ENCODE measurements at regions not wholly inside any gene's neighbourhood (a gene's known extent, or its start where the extent isn't known, plus 50 kb on each side); places are given as distances from the start of the nearest gene placed in this dataset.

DNA sequence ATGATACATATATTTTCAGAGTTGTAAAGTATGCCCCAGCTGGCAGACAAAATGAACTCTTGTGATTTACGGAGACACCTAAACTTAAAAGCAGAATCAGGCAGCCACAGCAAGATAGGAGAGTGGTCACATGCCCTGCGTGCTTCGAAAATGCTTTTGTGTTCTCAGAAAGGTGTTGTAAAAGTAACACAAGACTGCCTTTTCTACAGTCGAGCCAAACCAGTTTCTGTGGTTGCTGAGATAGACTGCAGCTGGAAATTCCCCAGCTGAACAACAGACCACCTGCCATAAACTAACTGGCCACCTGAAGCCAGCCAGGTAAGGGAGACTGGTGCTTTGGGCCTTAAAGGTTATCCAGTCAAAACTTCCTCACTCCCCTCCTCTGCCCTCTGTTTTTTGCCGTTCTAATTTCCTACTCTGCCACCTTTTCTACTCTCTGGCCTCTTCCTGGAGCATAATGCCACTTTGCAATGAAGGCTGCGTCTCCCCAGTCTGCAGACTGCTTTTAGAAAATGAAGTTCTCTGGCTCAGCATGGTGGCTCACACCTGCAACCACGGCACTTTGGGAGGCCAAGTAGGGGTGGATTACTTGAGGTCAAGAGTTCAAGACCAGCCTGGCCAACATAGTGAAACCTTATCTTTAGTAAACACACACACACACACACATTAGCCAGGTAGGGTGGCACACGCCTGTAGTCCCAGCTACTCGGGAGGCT lies 381.2 kb upstream of the SLITRK1 start:
- DNase-seq: no peak

- no peak for DNase-seq
Measured at GRCh38 chr13:84255226-84255797, 373.0 kb upstream of the SLITRK1 start.

GRCh38 chr13:84249463-84249862 lies 367.2 kb upstream of the SLITRK1 start:
- DNase-seq: no peak

- DNase-seq: no peak
Measured at GRCh38 chr13:84243340-84243739, 361.1 kb upstream of the SLITRK1 start.

- no peak for DNase-seq
Measured at GRCh38 chr13:84239032-84239431, 356.8 kb upstream of the SLITRK1 start.

GRCh38 chr13:84238381-84238780 lies 356.1 kb upstream of the SLITRK1 start:
- no peak for DNase-seq

GRCh38 chr13:84237143-84237542 lies 354.9 kb upstream of the SLITRK1 start:
- no peak for DNase-seq

DNA sequence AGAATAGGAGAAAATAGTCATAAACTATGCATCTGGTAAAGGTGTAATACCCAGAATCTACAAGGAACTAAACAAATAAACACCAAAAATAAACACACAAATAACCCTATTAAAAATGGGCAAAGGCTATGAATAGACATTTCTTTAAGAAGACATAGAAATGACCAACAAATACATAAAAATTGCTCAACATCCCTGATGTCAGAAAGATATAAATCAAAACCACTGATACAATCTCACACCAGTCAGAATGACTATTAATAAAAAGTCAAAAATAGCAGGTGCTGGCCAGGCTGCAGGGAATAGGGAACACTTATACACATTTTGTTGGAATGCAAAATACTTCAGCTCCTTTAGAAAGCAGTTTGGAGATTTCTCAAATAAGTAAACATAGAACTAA lies 352.1 kb upstream of the SLITRK1 start:
- no peak for DNase-seq

DNA sequence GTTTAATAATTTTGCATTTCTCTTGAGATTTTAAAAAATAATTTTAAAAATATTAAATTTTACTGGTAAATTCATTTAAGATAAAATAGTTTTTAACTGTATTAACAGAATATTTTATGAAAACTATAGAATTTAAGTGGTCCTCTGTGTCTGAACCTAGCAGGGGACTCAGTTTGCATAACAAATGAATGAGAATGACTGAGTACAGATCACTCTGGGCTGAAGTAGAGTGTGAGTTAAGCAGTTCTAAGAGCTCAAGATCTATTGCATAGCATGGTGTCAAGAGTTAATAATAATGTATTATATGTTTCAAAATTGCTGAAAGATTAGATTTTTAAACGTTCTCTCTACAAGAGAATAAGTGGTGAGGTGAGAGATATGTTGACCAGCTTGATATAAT lies 348.3 kb upstream of the SLITRK1 start:
- DNase-seq: no peak

GRCh38 chr13:84211048-84211447 lies 328.8 kb upstream of the SLITRK1 start:
- DNase-seq: no peak

GRCh38 chr13:84208246-84208910 lies 326.1 kb upstream of the SLITRK1 start:
- DNase-seq: no peak

- no peak for DNase-seq
Measured at GRCh38 chr13:84207509-84207908, 325.2 kb upstream of the SLITRK1 start.

GRCh38 chr13:84200971-84201370 lies 318.7 kb upstream of the SLITRK1 start:
- no peak for DNase-seq

GRCh38 chr13:84192125-84192524 lies 309.9 kb upstream of the SLITRK1 start:
- no peak for DNase-seq

DNA sequence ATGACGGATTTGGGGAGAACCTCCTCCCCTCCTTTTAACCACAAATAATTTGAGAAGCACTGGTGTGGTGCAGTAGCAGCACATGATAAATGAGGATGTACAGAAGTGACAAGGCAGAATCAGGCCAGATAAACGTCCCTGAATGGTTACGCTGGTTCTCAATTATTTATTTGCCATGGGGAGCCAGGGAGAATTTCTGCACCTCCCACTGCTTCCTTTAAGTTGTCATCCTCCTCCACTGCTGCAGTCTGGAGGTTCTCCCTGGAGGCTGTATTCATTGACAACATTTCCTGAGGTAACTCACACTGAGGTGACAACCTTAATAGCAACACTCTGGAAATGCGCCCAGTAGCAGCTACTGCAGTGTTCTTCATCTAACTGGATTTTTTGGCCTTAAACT lies 308.9 kb upstream of the SLITRK1 start:
- DNase-seq: no peak

DNA sequence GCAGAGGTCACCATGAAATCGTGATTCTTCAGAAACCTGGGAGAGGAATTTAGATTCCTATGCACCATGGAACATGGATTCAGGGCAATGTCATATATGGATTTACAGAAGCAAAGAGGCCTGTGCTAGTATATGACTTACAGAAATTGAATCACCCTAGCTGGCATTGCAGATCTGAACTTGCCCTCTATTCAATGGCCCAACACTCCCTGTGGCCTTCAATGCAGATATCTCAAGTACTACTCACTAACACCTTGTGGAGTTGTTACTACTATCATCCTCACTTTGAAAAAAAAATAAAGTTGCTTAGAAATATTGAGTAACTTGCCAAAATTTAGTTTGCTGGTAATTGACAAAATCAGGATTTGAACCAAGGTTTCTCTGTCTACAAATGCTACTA lies 305.4 kb upstream of the SLITRK1 start:
- DNase-seq: no peak

DNA sequence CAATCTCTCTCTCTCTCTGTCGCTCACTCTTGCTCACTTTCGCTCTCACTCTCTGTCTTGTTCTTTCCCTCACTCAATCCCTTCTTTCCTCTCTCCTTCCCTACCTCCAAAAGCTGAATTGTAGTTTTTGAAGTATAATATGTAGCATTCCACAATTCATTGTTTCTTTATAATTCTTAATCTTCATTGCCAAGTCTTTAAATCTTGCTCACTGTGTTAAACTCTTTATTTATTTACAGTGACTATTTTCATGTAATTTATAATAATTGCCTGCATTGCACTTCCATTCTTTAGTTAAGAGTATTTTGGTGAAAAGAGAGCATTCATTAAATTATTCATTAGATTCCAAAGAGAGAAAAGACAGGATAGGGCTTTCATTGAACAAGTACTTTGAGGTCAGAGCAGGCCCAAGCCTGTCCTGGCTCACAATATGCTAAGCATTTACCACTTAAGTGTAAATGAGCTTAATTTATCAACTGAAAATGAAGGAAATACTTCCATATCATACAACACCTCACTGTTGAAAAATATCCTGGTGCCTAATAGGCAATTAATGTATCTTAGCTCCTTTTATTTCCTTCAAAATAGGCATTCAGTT lies 257.4 kb upstream of the SLITRK1 start:
- DNase-seq: no peak

GRCh38 chr13:84137292-84137691 lies 255.0 kb upstream of the SLITRK1 start:
- DNase-seq: peak; percentile 18

DNA sequence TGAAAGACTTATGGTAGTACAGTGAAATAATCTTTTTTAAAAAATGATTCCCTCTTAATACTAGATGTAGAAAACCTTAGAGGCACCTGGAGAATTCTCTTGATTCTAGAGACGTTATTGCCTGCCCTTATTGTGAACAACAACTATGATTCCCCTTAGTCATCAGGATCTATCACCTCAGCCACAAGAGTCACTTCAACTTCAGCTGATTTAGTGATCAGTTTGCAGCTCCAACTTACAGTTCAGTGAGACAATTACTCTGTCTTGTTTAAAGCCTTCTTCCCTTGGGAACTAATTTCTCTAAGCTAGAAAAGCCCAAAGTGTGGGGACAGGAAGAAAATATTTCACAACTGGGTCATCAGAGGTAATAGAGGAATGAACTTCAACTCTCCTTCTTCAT lies 254.3 kb upstream of the SLITRK1 start:
- no peak for DNase-seq

DNA sequence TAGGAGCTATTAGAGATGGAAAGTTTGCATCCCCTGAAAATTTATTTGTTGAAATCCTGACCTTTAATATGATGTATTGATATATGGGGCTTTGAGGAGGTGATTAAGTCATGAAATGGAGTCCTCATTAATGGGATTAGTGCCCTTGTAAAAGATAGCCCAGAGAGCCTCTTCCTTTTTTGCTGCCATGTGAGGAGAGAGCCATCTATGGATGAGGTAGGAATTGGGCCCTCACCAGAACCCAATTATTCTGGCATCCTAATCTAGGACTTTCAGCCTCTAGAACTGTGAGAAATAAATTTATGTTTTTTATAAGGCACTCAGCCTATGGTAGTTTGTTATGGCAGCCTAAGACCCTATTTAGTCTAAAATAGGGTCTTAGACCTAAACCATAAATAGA lies 250.2 kb upstream of the SLITRK1 start:
- no peak for DNase-seq

- DNase-seq: no peak
Measured at GRCh38 chr13:84131249-84131648, 249.0 kb upstream of the SLITRK1 start.

- DNase-seq: no peak
Measured at GRCh38 chr13:84130495-84131114, 248.3 kb upstream of the SLITRK1 start.

DNA sequence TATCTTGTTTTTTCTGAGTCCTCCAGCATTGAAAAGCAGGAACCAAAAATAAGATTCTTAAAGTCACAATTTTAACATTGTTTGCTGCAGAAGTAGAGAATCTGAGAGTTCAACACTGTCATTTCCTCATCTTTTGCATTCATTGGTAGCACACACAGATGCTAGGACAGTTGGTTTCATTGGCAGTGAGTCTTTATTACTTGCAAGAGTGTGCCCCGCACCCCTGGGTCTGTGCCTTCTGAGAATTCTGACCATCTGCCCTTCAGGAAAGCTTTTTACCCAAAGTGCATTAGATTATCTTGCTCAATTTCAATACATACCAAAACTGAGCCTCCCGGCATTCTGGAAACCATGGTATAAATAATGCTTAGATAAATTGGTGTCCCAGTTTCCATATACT lies 247.7 kb upstream of the SLITRK1 start:
- no peak for DNase-seq
